ENCODE measurements at regions not wholly inside any gene's neighbourhood (a gene's known extent, or its start where the extent isn't known, plus 50 kb on each side); places are given as distances from the start of the nearest gene placed in this dataset.

- no peak for TF ChIP-seq CTCF (IDR thresholded peaks at IDR 0.05; ENCODE audit: low read depth, low read length)
- TF ChIP-seq POLR2A (IDR thresholded peaks at IDR 0.05; ENCODE audit: extremely low read depth, insufficient read length) = no peak
- TF ChIP-seq MYC (IDR thresholded peaks at IDR 0.05; ENCODE audit: low read depth, low read length) = no peak
- no peak for TF ChIP-seq MAX (IDR thresholded peaks at IDR 0.05; ENCODE audit: low read depth, low read length)
These were observed 116.5 kb upstream of the BMP2 start for GRCh38 chr20:6651016-6651415.

All from NB4 (cell line).